ENCODE measurements at regions not wholly inside any gene's neighbourhood (a gene's known extent, or its start where the extent isn't known, plus 50 kb on each side); places are given as distances from the start of the nearest gene placed in this dataset.

DNA sequence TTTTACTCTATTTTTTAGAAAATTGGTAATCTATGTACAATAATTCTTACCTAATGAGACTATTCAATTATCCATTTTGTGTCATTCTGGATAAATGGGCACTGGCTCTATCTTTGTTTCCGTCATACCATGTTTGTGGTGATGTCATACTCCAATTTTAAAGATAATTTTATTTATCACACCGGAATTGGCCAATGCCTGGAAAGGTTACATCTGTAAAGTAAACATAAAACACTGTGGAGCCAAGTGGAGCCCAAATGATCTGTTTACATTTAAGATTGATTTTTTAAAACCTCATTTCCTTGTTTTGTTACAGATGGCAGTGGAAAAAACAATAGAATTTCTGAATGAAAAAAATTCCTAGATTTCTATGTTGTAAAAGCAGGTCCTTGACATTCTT is 120.2 kb upstream of the GPRIN3 start:
- TF ChIP-seq POLR2AphosphoS5 (IDR thresholded peaks at IDR 0.05; ENCODE audit: insufficient read depth, low read depth, low read length) = no peak
- no peak for TF ChIP-seq CTCF (IDR thresholded peaks at IDR 0.05; ENCODE audit: extremely low read depth in 1 of 2, insufficient read depth in 1 of 2, low read depth in 1 of 2, low read length in 2 of 2)
- no peak for TF ChIP-seq POLR2A (IDR thresholded peaks at IDR 0.05; ENCODE audit: low read depth, low read length)
